ENCODE measurements at regions not wholly inside any gene's neighbourhood (a gene's known extent, or its start where the extent isn't known, plus 50 kb on each side); places are given as distances from the start of the nearest gene placed in this dataset.
"Not testable (repeated sequence)": the region's sequence is repeated elsewhere in the genome, so short reads cannot be mapped to it uniquely, and the experiment has no call there.

DNA sequence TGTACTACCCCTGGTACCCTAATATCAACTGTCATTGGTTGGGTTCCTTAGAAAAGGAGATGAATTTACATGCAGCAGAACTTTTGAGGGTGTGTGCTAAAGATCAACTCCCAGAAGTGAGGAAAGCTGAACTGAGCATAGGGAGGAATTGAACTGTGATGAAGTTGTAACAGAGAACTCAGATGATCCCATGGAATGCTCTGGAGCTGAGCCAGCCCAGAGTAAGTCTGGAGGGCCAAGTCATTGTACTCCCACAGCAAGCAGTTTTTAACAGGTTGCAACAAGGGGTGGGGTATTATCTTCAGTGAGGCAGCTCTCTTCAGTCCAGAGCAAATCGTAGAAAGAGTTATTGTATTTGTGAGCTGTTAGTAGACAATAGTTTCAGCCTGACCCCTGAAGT lies 572.3 kb downstream of the PYDC2 start:
- no peak for DNase-seq (ENCODE audit: low read depth, low spot score)

DNA sequence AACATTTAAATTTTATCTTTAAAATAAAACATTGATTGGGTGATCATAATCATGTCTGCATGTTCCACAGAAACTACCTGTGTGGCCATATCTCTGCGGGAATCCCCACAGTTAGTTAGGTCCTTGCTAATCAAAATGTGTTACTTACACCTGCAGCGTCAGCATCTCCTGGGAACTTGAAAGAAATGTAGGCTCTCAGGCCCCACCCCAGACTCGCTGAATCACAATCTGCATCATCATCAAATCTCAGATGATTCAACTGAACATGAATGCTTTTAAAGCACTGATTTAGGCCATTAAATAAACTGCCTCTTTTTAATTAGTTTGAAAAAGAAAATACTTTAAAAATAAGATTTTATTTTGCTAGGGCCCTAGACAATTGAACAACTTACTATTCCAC lies 577.8 kb downstream of the PYDC2 start:
- no peak for DNase-seq (ENCODE audit: low read depth, low spot score)

DNA sequence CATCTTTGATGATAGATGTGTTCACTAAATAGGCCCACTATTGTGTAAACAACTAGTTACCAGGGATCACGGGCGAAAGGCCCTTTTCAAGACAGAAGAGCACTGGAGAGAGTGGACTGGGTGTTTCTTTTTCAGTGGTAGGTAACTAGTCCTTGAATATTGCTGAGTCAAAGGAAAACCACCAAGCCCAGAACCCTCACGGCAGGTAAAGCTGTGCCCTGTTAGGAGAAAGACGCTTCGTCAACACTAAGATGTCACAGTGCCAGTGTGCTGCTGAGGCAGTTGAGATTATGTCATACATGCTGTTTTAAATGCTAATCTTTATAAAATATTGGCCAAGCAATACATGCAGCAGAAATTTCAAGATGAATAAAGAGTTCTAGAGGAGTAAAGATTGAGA lies 578.6 kb downstream of the PYDC2 start:
- no peak for DNase-seq (ENCODE audit: low read depth, low spot score)

DNA sequence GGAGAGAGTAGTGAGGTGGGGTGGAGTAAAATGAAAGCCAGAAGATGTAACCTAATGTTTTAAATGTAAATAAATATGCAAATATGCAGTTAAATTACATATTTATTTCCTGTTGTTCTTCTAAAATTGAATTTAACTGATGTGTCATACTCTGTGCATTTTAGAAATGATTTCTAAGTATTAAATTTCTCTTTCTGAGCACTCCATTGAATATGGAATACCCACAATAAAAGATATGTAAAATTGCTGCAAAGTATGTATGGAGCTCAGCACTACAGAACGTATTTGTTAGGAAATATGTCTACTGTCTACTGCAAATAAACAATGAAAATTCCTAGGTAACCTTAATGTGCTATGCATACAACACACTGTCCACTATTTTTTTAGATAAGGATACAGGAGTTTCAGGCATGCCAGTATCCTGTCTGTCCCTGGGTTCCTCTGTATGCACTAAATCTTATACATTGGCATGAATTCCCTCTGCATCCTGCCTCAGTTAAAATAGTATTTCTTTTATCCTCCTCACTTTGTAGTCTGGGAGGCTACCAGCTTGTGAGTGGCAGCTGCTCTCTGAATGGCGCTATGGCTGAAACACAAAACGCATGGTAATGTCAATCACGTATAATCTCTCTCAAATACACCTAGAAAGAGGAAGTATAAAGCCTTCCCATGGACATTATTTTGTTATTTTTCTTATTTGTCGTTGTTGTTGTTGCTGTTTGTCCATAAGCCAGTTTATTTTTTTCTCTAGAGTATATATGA lies 579.5 kb downstream of the PYDC2 start:
- DNase-seq (ENCODE audit: low read depth, low spot score) = no peak

DNA sequence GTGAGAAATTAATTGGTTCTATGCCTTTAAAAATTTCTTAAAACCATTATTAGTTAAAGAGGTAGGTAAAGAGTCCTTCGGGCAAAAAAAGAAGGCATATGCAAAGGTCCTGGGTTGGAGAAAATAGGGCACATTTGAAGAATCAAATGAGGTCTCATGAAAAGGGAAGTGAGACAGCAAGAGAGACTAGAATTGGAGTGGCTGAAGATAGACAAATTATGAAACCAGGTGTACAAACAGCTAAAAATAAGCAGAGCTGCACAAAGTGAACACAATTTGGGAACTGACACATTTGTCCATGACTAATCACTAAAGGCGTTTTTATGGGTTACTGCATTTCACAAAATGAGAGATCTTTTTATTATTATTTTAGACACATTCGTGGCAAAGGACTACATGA lies 581.2 kb downstream of the PYDC2 start:
- DNase-seq (ENCODE audit: low read depth, low spot score) = no peak

DNA sequence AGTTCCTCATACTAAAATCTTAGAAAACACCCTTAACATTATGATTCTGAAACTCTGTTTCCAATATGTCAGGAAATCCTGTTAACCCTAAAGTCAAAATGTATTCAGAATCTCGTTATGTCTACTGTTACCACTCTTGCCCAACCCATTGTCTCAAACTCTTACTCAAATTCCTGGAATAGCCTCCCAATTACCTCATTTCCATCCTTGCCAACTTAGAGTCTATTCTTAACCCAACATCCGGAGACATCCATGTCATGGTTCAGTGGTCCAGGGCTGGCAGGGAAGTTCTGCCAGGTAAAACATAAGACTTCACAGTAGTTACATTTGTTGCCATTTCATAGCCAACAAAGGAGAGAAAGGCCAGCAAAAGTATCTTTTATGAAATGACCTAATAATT lies 593.9 kb downstream of the PYDC2 start:
- DNase-seq (ENCODE audit: low read depth, low spot score) = no peak

DNA sequence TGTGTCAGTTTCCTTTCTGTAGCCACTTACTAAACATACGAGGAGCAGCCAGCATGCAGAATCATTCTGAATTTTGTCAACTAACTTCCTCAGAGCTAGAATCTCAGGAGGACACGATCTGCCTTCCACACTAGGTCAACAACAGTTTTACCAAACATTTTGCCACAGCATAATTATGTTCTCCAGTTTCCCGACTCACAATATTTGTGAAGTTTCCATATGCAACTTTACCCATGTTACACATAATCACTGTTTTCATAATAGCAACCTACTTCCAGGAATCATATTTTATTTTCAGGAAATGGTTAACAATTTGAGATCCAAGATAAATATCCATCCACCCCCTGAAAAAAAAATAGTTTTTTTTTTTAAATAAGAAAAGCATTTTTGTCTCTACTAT lies 595.0 kb downstream of the PYDC2 start:
- no peak for DNase-seq (ENCODE audit: low read depth, low spot score)

DNA sequence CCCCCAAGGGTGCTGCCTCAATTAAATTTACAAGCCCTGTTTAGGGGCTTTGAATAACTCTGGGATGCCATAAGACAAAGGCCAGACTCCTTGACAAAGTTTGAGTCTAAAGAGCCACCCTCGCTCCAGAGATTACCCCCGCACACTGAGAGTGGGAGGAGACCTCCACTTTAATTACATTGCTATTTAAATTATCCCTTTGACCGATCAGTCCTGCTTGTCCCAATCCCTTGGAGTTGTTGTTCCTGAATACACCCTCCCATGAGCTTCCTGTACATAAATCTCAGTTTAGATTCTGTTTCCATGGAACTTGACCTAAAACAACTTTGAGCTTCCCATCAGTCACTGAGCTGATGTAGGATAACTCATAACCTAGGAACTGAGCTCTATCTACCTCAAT lies 596.3 kb downstream of the PYDC2 start:
- DNase-seq (ENCODE audit: low read depth, low spot score) = no peak

DNA sequence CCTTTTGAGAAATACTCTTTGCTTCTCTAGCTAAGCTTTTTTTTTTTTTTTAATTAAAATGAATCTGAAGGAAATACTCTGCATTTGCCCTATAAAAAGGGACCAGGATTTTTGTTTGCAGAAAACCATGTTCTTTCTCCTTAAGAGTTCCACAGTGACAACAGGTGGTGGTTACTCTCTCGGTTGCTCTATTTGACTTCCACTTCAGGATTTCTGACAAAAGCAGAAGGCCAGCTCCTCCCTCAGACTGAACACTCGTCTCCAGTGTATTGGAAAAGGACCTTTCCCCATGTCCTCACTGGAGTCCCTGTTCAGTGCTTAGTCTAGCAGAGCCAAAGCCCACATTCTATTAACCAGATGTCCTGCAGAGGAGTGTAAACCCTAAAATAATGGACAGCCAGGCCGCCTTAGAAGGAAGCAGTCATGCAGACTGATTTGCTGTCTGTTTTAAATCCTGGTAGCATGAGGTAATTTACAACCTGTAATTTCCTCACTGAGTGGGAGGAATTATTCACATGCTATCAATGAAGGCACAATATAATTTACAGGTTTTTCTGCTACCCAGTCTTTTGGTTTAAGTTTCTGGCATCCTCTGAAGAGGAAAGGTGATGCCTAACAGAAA lies 599.3 kb downstream of the PYDC2 start:
- DNase-seq (ENCODE audit: low read depth, low spot score) = no peak

DNA sequence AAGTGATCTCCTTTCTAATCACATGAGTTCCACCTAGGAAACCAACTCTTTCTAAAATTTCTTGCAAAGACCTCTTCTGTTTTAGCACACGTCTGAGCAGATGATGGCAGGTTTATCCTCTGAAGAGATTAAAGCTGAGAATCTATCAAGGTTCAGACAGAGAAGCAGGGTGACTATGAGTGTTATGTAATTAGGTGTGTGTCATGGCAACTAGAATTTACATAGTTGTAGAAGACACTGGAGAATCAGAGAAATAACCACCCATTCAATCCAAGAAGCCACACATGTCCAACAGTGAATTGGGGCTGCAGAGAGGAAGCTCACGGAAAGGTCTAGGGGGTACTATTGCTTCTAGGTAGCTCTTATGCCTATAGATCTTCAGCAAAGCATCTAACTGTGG lies 600.5 kb downstream of the PYDC2 start:
- DNase-seq (ENCODE audit: low read depth, low spot score) = no peak

DNA sequence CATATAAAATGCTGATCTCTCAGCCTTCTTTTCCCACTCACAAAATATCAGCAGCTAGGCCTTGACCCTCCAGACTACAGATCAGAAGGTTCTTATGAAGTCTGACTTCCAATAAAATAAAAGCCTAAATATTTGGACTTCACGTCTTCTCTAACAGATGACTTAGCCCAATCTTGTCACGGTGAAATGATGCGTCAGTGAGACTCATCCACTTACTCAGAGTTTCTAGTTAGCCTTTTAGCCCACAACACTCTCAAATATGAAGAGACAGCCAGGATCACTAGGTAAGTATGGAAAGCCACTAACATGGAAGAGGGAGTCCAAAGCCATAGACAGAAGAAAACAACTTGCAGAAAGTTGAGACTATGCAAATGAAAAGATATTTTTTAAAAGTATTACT lies 601.2 kb downstream of the PYDC2 start:
- no peak for DNase-seq (ENCODE audit: low read depth, low spot score)

DNA sequence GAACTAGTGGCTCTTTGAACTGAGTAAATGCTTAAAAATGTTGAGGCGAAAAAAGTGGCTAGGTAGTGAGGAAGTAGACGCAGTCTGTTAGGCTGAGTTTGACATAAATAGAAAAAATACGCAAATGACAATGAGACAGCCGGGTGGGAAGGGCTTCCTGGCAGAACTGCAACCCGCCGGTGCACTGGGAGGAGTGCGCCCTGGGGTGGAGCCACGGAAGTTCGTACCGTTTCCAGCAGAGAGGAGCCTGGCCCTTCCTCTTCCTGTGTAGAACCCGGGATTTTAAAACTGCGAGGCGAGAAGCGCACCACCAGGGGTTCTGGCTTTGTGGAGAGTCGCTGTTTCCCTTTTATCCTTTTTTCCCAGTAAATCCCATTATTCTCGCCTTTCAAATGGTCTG lies 602.6 kb downstream of the PYDC2 start:
- DNase-seq (ENCODE audit: low read depth, low spot score) = peak; percentile 7

DNA sequence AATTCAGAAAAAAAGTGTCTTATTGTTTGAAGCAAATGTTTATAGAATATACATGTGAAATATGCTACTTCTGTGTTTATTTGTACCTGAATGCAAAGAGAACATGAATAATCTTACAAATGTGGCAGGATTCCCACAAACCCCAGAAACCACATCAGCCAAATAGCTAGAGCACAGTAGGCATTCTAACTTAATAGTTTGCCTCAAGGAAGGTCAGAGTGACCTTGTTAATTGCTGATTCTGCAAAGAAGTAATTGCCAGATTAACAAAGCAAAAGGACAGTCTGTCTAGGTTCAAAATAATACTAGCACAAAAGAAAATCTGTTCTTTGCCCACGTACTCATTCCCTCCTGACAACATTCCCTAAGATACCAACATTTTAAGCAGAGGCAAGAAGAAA lies 604.0 kb downstream of the PYDC2 start:
- no peak for DNase-seq (ENCODE audit: low read depth, low spot score)

DNA sequence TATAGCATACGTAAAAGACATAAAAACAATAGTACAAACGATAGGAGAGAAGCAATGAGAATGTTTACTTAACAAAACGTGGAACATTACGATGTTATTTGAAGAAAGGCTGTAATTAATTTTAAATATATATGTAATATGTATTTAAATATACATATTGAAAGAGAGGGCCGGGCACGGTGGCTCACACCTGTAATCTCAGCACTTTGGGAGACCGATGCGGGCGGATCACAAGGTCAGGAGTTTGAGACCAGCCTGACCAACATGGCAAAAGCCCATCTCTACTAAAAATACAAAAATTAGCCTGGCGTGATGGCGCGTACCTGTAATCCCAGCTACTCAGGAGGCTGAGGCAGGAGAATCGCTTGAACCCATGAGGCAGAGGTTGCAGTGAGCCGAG lies 605.3 kb downstream of the PYDC2 start:
- DNase-seq (ENCODE audit: low read depth, low spot score) = not testable (repeated sequence)

DNA sequence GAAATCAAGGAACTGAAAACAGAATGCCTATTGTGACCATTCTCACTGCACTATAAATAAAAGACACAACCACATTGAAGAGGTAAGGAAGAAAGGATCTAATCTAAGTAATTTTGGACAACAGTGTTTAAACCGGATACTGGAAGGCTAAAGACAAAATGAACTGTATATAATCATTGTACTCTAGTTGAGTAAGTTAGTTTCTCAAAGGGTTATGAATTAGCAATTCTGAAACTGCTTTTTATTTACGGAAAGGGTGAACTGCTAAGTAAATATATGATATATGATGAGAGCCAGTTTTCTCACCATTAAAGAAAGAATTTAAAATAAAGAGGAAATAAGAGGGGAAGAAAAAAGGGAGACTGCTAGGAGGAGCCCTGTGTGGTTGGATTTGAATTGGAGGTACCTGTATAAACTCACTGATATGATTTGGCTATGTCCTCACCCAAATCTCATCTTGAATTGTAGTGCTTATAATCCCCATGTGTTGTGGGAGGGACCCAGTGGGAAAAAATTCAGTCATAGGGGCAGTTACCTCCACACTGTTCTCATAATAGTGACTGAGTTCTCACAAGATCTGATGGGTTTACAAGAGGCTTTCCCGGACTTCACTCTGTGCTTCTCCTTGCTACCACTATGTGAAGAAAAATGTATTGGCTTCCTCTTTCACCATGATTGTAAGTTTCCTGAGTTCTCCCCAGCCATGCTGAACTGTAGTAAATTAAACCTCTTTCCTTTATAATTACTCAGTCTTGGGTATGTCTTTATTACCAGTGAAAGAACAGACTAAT lies 607.7 kb downstream of the PYDC2 start:
- no peak for DNase-seq (ENCODE audit: low read depth, low spot score)

DNA sequence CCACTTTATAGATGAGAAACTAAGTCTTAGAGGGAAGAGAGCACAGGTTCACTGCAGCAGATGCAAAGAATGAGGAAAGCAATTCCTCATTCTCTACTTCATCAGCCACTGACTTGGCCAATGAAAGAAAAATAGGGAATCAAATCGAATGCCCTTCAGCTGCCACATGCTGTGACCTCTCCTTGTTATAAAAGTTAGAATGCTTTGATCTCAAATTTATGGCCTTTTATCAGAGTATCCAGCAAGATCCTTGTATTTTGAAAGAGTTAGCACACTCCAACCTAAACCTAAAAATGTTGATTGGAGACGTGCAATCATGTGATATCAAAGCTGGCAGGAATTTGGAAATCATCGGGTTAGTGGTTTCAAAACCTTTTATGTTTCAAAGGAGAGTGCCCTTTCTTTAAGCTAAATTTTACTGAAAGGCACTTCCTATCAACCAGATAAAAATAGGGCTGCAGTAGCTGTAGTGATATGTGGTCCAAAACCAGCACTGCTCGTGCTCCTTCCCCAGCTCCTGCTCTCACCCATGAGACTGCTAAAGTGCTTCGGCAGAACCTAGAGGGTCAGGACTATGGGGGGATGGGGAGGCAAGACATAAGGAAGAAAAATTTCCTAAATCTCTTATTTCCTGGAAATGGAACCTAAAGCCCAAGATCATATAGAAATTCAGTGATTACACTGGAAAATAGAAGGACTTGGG lies 617.0 kb downstream of the PYDC2 start:
- no peak for DNase-seq (ENCODE audit: low read depth, low spot score)

DNA sequence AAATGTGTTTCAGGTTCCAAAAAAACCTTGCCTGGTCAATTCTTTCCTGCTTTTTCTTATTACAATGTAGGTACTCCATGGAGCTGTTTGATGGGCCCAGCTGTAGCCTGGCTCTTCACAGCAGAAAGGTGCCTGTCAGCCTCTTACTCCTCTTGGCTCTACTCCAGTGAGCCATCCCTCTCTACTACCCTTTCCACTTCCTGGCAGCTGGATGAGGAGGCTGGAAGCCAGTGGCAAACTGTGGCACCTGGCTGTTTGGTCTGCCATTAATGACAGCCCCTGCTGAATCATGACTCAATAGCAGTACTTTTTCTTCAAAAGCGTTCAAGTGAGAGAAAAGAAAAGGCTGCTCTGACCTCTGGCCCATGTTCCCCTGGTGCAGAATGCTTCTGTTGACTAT lies 618.1 kb downstream of the PYDC2 start:
- DNase-seq (ENCODE audit: low read depth, low spot score) = no peak

DNA sequence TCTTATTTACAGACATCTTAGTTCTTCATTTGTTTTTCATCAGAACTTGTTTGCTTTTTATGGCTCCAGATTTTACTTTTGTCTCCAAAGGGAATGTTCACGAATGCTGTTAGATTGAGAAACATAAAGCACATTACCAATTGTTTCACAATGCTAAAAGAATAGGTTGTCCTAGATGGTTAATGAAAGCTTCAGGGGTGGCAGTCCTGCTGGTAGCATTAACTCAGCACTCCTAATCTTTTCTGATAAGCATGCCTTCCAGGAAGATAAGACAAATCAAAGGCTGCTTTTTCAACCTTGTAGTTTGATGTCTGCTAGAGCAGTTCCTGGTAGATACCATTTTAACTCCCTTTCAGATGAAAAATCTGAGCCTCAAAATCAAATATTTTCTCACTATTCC lies 619.4 kb downstream of the PYDC2 start:
- DNase-seq (ENCODE audit: low read depth, low spot score) = no peak

DNA sequence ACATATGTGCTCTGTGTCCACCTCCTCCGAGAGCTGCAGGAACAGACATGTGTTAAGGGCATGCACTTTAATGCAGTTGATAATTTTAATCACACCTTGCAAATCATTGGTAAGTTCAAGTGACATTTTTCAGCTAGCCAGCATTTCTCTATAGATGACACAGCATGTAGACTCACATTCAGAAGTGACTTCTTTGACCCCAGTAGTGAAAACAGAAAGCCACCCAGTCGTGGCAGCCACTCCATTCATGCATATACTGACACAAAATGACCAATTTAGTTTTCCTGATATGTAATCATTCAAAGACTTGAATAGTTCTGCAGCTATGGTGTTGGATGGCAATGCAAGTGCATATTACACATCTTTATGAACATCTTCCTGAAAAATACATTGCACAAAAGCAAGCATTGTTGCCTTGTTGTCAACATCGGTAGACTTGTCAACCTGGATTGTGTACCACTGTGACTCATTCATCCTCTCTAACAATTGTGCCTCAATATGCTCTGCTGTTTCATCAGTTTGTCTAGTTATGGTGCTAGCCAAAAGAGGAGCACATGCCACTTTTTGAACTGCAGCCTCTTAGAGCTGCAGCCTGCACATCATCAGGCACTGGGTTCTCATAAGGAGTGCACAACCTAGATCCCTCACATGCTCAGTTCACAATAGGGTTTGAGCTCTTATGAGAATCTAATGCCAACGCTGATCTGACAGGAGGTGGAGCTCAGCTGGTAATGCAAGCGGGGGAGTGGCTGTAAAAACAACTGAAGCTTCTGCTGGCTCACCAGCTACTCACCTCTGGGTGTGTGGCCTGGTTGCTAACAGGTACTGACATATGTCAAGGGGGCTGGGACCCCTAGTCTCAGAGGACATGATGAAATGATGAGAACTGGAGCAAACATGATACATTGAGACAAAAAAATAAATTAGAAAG lies 622.0 kb downstream of the PYDC2 start:
- no peak for DNase-seq (ENCODE audit: low read depth, low spot score)
